CD14-positive monocyte (primary cell): ENCODE measurements at regions not wholly inside any gene's neighbourhood (a gene's known extent, or its start where the extent isn't known, plus 50 kb on each side); places are given as distances from the start of the nearest gene placed in this dataset.

ENCODE experiments used
- DNase-seq, 3 donors: peaks; one replicate each; pipeline ENCODE4 v3.0.0-alpha.2; 2011 to 2022
- H2AFZ ChIP-seq: 2 replicates; pipeline ENCODE4 v1.6.0; 2012; ENCODE audit warnings: mild to moderate bottlenecking, low read depth, low read length, inconsistent platforms; ENCODE audit not compliant: insufficient read depth, poor library complexity, severe bottlenecking
- H3K27ac ChIP-seq, 2 donors: 1 replicate in 1 of 2; 2 replicates in 1 of 2; pipeline ENCODE4 v1.5.1; 2012 to 2013; ENCODE audit warnings: low read length in 2 of 2, control low read depth in 1 of 2, inconsistent platforms in 1 of 2, low read depth in 1 of 2, mild to moderate bottlenecking in 1 of 2
- H3K27me3 ChIP-seq, 2 donors: one replicate each; pipeline versions ENCODE4 v1.6.0 to v1.6.1; 2011 to 2013; ENCODE audit warnings: low read length in 2 of 2; ENCODE audit not compliant: control insufficient read depth in 2 of 2, insufficient read depth in 2 of 2
- H3K36me3 ChIP-seq, 2 donors: replicated peaks in 1 of 2; 1 replicate in 1 of 2; 2 replicates in 1 of 2; pipeline versions ENCODE4 v1.5.1 to v1.6.1; 2012 to 2013; ENCODE audit warnings: low read length in 2 of 2, control low read depth in 1 of 2, inconsistent platforms in 1 of 2, mild to moderate bottlenecking in 1 of 2; ENCODE audit not compliant: insufficient read depth in 2 of 2, control insufficient read depth in 1 of 2
- H3K4me1 ChIP-seq, 2 donors: 1 replicate in 1 of 2; 2 replicates in 1 of 2; pipeline versions ENCODE4 v1.5.1 to v1.6.1; 2012 to 2013; ENCODE audit warnings: low read length in 2 of 2, control low read depth in 1 of 2, inconsistent platforms in 1 of 2, mild to moderate bottlenecking in 1 of 2, moderate library complexity in 1 of 2; ENCODE audit not compliant: insufficient read depth in 2 of 2, control insufficient read depth in 1 of 2
- H3K4me2 ChIP-seq: replicated peaks from 2 replicates; pipeline ENCODE3; 2012; ENCODE audit warnings: low read length, moderate library complexity, mild to moderate bottlenecking; ENCODE audit not compliant: poor library complexity, severe bottlenecking; ENCODE audit errors: extremely low read depth
- H3K4me3 ChIP-seq, 3 experiments: fragments of 200-600 bp in 1 of 3; sonication (generic) in 1 of 3; replicated peaks in 1 of 3; 1 replicate in 2 of 3; 2 replicates in 1 of 3; pipeline ENCODE4 v1.5.1; 2011 to 2013; ENCODE audit warnings: low read length in 3 of 3, mild to moderate bottlenecking in 3 of 3, control low read depth in 2 of 3, low read depth in 2 of 3, inconsistent platforms in 1 of 3, moderate library complexity in 1 of 3
- H3K79me2 ChIP-seq: 2 replicates; pipeline ENCODE4 v1.6.0; 2012; ENCODE audit warnings: mild to moderate bottlenecking, control low read depth, inconsistent platforms, low read length, moderate library complexity; ENCODE audit not compliant: insufficient read depth
- H3K9ac ChIP-seq: 2 replicates; pipeline ENCODE4 v1.6.0; 2017; ENCODE audit warnings: low read length, mild to moderate bottlenecking; ENCODE audit not compliant: insufficient read depth, poor library complexity, severe bottlenecking
- H3K9me3 ChIP-seq, 2 donors: replicated peaks in 1 of 2; 1 replicate in 1 of 2; 2 replicates in 1 of 2; pipeline versions ENCODE4 v1.5.1 to v1.6.1; 2012 to 2013; ENCODE audit warnings: low read length in 2 of 2, control low read depth in 1 of 2; ENCODE audit not compliant: control insufficient read depth in 1 of 2, insufficient read depth in 1 of 2
- H4K20me1 ChIP-seq: 2 replicates; pipeline ENCODE4 v1.6.0; 2012; ENCODE audit warnings: mild to moderate bottlenecking, low read length, control low read depth, moderate library complexity; ENCODE audit not compliant: insufficient read depth
- H3K27ac Mint-ChIP-seq, 7 donors: one replicate each; pipeline ENCODE4 v1.8.0; 2020; ENCODE audit warnings: mild to moderate bottlenecking in 7 of 7, mixed read lengths in 7 of 7, moderate library complexity in 6 of 7, inconsistent platforms in 2 of 7
- H3K27me3 Mint-ChIP-seq, 3 donors: one replicate each; pipeline ENCODE4 v1.8.0; 2021 to 2022; ENCODE audit warnings: low read depth in 3 of 3, mild to moderate bottlenecking in 3 of 3, mixed read lengths in 3 of 3, moderate library complexity in 3 of 3, inconsistent platforms in 1 of 3
- H3K36me3 Mint-ChIP-seq, 2 donors: one replicate each; pipeline ENCODE4 v1.8.0; 2020; ENCODE audit warnings: mixed read lengths in 2 of 2, inconsistent platforms in 1 of 2, mild to moderate bottlenecking in 1 of 2
- H3K4me1 Mint-ChIP-seq: one replicate; pipeline ENCODE4 v1.8.0; 2020; ENCODE audit warnings: mild to moderate bottlenecking, mixed read lengths
- H3K4me3 Mint-ChIP-seq, 2 donors: one replicate each; pipeline ENCODE4 v1.8.0; 2020; ENCODE audit warnings: mild to moderate bottlenecking in 2 of 2, mixed read lengths in 2 of 2, moderate library complexity in 1 of 2
- H3K9me3 Mint-ChIP-seq, 7 donors: one replicate each; pipeline ENCODE4 v1.8.0; 2020 to 2022; ENCODE audit warnings: mixed read lengths in 7 of 7, mild to moderate bottlenecking in 6 of 7, moderate library complexity in 6 of 7, inconsistent platforms in 2 of 7
- CTCF ChIP-seq: fragments of 200-600 bp; IDR thresholded peaks from one replicate; pipeline ENCODE4 v1.8.0; 2022; ENCODE audit warnings: antibody characterized with exemption, mild to moderate bottlenecking
- WGBS: methylation state at CpG from one replicate; pipeline ENCODE4 v1.1.5; 2013; ENCODE audit warnings: missing lambda C conversion rate; ENCODE audit not compliant: insufficient coverage; 5-methylcytosine and 5-hydroxymethylcytosine counted together
- intact Hi-C, 2 donors: fragments of 100-400 bp; cut with micrococcal nuclease; formaldehyde crosslinking; loops; one replicate each; pipeline versions ENCODE4 v1.15.0 to v1.15.1; 2023

DNA sequence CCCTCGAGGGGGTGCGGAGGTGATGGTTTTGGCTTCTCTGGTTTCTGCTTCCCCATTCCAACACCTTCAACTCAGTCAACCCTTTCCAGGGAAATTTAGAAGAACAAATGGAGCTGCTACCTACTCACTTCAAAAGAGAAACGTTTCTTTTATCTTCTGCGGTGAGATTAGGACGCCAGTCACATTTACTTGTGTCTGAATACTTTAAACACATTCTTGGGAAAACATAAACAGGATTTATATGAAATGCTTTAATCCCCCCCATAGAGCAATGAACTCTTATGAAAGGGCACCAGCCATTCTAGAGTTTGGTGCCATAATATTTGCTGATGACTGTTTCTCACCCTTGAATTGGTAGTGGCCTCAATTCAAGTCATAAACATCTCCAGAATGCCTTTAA, 253.2 kb upstream of the APCDD1 start:
- no peaks in the 10 kb centered on the region for H3K79me2 ChIP-seq
- peak overlapping the region in 1 of 2 donors; percentile 64 for H3K27ac ChIP-seq
- peak overlapping the region; percentile 46 for H2AFZ ChIP-seq
- intact Hi-C loops, result loop anchor here in 1 of 2 donors (10.0 kb wide), 1 partner anchor 74 kb away; no protein-coding TSS in a partner anchor
- TF ChIP-seq CTCF, result no peak
- H3K36me3 ChIP-seq, result no peaks in the 10 kb centered on the region
- H3K4me3 ChIP-seq, result no peak overlapping the region
- DNase-seq, result no peak
- WGBS, result no CpG with 5 or more reads among the region's 5 CpGs
- no peak overlapping the region for H3K4me2 ChIP-seq
- peaks cover 24 to 29% of the 10 kb centered on the region in 2 donors for H3K4me1 ChIP-seq
- Mint-ChIP-seq H3K9me3 (peaks cover 0 to 3% (median 0%) of the 10 kb centered on the region in 7 donors), H3K27ac (peak overlapping the region in 5 of 7 donors; percentile 60 to 83 (median 72)), H3K27me3 (peaks cover 0 to 4% (median under 1%) of the 10 kb centered on the region in 3 donors), H3K4me1 (peaks cover 34% of the 10 kb centered on the region), H3K4me3 (no peak overlapping the region), H3K36me3 (peaks cover 0 to 14% of the 10 kb centered on the region in 2 donors)
- no peaks in the 10 kb centered on the region for H3K27me3 ChIP-seq
- no peaks in the 10 kb centered on the region for H3K9me3 ChIP-seq
- no peaks in the 10 kb centered on the region for H4K20me1 ChIP-seq
- H3K9ac ChIP-seq, result no peak overlapping the region

DNA sequence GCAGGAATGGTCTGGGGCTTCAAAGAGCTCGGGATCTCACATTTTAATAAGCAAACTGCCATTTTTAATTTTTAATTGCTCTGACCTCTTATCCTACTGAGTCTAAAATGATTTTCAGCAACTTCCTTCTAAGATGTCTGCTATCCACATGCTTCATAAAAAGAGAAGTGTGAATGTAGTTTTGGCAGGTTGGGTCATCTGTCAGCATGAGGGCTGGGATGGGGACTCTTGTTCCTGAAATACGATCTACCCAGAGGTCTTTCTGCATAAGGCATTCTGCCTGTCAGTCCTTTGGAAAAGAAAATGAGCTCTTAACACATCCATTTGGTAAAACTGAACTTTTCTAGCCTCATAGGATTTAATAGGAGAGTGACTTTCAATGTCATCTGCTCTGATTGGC, 252.8 kb upstream of the APCDD1 start:
- no peak overlapping the region for H3K4me3 ChIP-seq
- no peaks in the 10 kb centered on the region for H3K9me3 ChIP-seq
- no CpG with 5 or more reads among the region's 2 CpGs for WGBS
- H3K27me3 Mint-ChIP-seq, result peaks cover 0 to 4% (median 1%) of the 10 kb centered on the region in 3 donors
- no peaks in the 10 kb centered on the region for H3K27me3 ChIP-seq
- no peaks in the 10 kb centered on the region for H3K36me3 ChIP-seq
- intact Hi-C loops, result loop anchor here in 1 of 2 donors (10.0 kb wide), 1 partner anchor 73 kb away; no protein-coding TSS in a partner anchor
- H3K4me2 ChIP-seq, result peak overlapping the region; percentile 5
- peaks cover 0 to 14% of the 10 kb centered on the region in 2 donors for H3K36me3 Mint-ChIP-seq
- DNase-seq, result peak; percentile 67 to 70 (median 69)
- H3K4me3 Mint-ChIP-seq, result peak overlapping the region in 1 of 2 donors; percentile 58
- H3K4me1 ChIP-seq, result peaks cover 24 to 29% of the 10 kb centered on the region in 2 donors
- no peak overlapping the region for H3K9ac ChIP-seq
- no peaks in the 10 kb centered on the region for H3K79me2 ChIP-seq
- peak overlapping the region; percentile 46 for H2AFZ ChIP-seq
- no peak for TF ChIP-seq CTCF
- H3K27ac Mint-ChIP-seq, result peak overlapping the region; percentile 60 to 83 (median 72)
- H3K4me1 Mint-ChIP-seq, result peaks cover 37% of the 10 kb centered on the region
- H3K27ac ChIP-seq, result peak overlapping the region in 1 of 2 donors; percentile 64
- H4K20me1 ChIP-seq, result no peaks in the 10 kb centered on the region
- peaks cover 0 to 3% (median 0%) of the 10 kb centered on the region in 7 donors for H3K9me3 Mint-ChIP-seq
